Mammary epithelial cell (primary cell): ENCODE measurements at regions not wholly inside any gene's neighbourhood (a gene's known extent, or its start where the extent isn't known, plus 50 kb on each side); places are given as distances from the start of the nearest gene placed in this dataset.

ENCODE experiments used
- EZH2 ChIP-seq: IDR thresholded peaks from 2 replicates; pipeline ENCODE4 v1.6.1; 2012; ENCODE audit warnings: low read length, inconsistent platforms, borderline replicate concordance
- TF ChIP-seq, protein P1 (sequence below), 2 donors: IDR thresholded peaks in 1 of 2; conservative IDR thresholded peaks in 1 of 2; 2 replicates each; pipeline ENCODE4 v1.5.1; 2011 to 2012; ENCODE audit warnings: inconsistent platforms in 2 of 2, low read length in 2 of 2, mild to moderate bottlenecking in 2 of 2, control low read depth in 1 of 2, low read depth in 1 of 2; ENCODE audit not compliant: insufficient read depth in 1 of 2; ENCODE audit errors: extremely low read depth in 1 of 2

DNA sequence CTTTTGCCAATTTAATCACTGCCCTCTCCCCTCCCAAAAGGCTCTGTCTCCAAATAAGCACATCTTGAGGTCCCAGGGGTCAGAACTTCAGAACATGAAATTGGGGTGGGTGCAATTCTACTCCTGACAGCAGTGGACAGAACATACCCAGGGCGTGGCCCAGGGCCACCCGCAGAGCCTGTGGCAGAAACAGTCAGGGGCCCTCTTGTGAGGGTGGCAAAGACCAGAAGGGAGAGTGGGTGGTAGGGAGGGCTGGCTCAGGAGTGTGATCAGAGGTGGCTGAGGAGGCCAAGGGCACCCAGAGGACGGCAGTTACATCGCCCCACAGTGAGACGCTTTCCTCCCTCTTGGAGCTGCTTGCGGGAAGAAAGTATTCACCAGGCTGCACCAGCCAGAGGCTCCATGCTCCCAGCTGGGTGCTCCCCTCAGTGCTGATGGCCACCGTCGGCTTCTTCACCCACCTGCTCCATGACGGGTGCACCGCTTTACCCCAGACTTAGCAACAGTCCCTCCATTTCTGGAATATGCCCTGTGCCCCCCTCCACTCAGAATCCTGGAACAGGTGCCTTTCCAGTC, 1388.0 kb downstream of the BRD1 start:
- TF ChIP-seq, protein P1, sequence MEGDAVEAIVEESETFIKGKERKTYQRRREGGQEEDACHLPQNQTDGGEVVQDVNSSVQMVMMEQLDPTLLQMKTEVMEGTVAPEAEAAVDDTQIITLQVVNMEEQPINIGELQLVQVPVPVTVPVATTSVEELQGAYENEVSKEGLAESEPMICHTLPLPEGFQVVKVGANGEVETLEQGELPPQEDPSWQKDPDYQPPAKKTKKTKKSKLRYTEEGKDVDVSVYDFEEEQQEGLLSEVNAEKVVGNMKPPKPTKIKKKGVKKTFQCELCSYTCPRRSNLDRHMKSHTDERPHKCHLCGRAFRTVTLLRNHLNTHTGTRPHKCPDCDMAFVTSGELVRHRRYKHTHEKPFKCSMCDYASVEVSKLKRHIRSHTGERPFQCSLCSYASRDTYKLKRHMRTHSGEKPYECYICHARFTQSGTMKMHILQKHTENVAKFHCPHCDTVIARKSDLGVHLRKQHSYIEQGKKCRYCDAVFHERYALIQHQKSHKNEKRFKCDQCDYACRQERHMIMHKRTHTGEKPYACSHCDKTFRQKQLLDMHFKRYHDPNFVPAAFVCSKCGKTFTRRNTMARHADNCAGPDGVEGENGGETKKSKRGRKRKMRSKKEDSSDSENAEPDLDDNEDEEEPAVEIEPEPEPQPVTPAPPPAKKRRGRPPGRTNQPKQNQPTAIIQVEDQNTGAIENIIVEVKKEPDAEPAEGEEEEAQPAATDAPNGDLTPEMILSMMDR (conservative IDR thresholded peaks at IDR 0.05 in 1 of 2, IDR thresholded peaks at IDR 0.05 in 1 of 2; ENCODE audit: extremely low read depth in 1 of 2, insufficient read depth in 1 of 2, low read depth in 1 of 2, low read length in 2 of 2) = no peak
- TF ChIP-seq EZH2 = no peak
